ENCODE measurements at regions not wholly inside any gene's neighbourhood (a gene's known extent, or its start where the extent isn't known, plus 50 kb on each side); places are given as distances from the start of the nearest gene placed in this dataset.

DNA sequence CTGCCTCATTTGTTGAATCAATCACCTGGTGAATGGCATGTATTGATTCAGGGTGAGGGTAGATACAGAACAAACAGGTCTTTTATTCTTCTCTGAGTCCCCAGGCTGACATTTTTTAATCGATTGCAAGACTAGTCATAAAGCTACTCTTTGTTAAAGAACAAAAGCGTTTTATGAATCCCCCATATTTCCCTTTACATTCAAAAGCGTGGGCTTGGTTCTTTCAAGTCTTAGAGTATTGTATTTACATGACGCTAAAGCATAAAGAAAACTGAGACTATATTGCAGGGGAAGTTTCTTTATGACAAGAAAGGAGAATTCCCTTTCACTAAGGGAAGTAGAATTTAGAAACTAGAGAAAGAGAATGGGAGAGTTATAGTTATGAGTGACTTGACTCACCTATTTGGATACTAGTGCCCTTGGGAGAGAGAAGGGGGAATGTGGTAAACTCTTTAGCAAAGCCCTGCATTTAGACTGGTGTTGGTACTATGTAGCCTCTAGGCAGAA lies 69.3 kb upstream of the PDE5A start:
- Histone ChIP-seq H3K27me3 (ENCODE audit: insufficient read depth, low read depth) (peaks cover 3% of the 10 kb centered on the region; the same call in 1 of the 2 replicates), H3K27ac (no peak overlapping the region), H3K79me2 (ENCODE audit: insufficient read depth, low read depth) (no peaks in the 10 kb centered on the region), H4K20me1 (ENCODE audit: insufficient read depth) (no peaks in the 10 kb centered on the region), H3K9ac (no peak overlapping the region), H3K4me3 (IDR thresholded peaks at IDR 0.05; ENCODE audit: insufficient read depth, low read depth, low read length) (no peak overlapping the region), H3K4me2 (no peak overlapping the region), H3K36me3 (ENCODE audit: insufficient read depth) (no peaks in the 10 kb centered on the region), H3K4me1 (ENCODE audit: low read depth, poor library complexity, severe bottlenecking) (no peaks in the 10 kb centered on the region), H2AFZ (ENCODE audit: low read depth) (no peak overlapping the region)
- TF ChIP-seq, protein P1, sequence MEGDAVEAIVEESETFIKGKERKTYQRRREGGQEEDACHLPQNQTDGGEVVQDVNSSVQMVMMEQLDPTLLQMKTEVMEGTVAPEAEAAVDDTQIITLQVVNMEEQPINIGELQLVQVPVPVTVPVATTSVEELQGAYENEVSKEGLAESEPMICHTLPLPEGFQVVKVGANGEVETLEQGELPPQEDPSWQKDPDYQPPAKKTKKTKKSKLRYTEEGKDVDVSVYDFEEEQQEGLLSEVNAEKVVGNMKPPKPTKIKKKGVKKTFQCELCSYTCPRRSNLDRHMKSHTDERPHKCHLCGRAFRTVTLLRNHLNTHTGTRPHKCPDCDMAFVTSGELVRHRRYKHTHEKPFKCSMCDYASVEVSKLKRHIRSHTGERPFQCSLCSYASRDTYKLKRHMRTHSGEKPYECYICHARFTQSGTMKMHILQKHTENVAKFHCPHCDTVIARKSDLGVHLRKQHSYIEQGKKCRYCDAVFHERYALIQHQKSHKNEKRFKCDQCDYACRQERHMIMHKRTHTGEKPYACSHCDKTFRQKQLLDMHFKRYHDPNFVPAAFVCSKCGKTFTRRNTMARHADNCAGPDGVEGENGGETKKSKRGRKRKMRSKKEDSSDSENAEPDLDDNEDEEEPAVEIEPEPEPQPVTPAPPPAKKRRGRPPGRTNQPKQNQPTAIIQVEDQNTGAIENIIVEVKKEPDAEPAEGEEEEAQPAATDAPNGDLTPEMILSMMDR (conservative IDR thresholded peaks at IDR 0.05; ENCODE audit: low read depth, low read length): no peak

DNA sequence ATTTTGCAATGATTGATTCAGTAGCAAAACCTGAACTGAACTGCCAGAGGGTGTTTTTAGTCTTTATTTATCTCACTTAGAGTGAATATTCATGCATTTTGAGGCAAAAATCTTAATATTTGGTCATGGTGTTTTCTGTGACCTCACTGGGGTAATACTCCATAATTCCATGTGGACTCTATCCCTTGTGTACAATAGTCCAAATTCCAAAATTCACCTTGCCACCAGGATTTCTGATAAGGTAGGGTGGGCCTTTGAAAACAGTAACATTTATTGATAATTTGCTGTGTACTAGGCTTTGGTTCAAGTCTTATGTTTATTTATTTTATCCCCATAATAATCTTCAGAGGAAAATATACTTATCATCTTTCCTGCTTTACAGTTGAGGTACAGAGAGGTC lies 68.4 kb upstream of the PDE5A start:
- Histone ChIP-seq H3K27me3 (ENCODE audit: insufficient read depth, low read depth) (peaks cover 3% of the 10 kb centered on the region; the same call in 1 of the 2 replicates), H3K4me3 (IDR thresholded peaks at IDR 0.05; ENCODE audit: insufficient read depth, low read depth, low read length) (no peak overlapping the region), H4K20me1 (ENCODE audit: insufficient read depth) (no peaks in the 10 kb centered on the region), H3K36me3 (ENCODE audit: insufficient read depth) (no peaks in the 10 kb centered on the region), H3K4me2 (no peak overlapping the region), H3K79me2 (ENCODE audit: insufficient read depth, low read depth) (no peaks in the 10 kb centered on the region), H3K27ac (no peak overlapping the region), H3K9ac (no peak overlapping the region), H2AFZ (ENCODE audit: low read depth) (no peak overlapping the region), H3K4me1 (ENCODE audit: low read depth, poor library complexity, severe bottlenecking) (no peaks in the 10 kb centered on the region)
- TF ChIP-seq, protein P1 (conservative IDR thresholded peaks at IDR 0.05; ENCODE audit: low read depth, low read length): no peak

DNA sequence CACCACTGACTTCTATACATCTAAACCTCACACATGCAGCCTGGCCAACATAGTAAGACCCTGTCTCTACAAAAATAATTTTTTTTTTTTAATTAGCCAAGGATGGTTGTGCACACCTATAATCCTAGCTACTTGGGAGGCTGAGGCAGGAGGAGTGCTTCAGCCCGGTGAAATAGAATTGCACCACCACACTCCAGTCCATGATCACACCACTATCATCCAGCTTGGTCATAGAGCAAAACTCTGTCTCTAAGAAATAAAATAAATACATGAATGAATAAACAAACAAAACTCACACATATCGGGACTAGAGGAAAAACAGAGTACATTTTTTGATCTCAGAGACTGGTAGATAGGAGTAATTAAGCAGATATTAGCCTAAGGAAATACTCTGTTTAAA lies 66.6 kb upstream of the PDE5A start:
- Histone ChIP-seq H2AFZ (ENCODE audit: low read depth) (no peak overlapping the region), H3K27ac (no peak overlapping the region), H3K4me2 (no peak overlapping the region), H3K36me3 (ENCODE audit: insufficient read depth) (no peaks in the 10 kb centered on the region), H3K4me3 (IDR thresholded peaks at IDR 0.05; ENCODE audit: insufficient read depth, low read depth, low read length) (no peak overlapping the region), H3K27me3 (ENCODE audit: insufficient read depth, low read depth) (no peaks in the 10 kb centered on the region), H3K4me1 (ENCODE audit: low read depth, poor library complexity, severe bottlenecking) (no peaks in the 10 kb centered on the region), H4K20me1 (ENCODE audit: insufficient read depth) (no peaks in the 10 kb centered on the region), H3K9ac (no peak overlapping the region), H3K79me2 (ENCODE audit: insufficient read depth, low read depth) (no peaks in the 10 kb centered on the region)
- TF ChIP-seq, protein P1 (conservative IDR thresholded peaks at IDR 0.05; ENCODE audit: low read depth, low read length): no peak

DNA sequence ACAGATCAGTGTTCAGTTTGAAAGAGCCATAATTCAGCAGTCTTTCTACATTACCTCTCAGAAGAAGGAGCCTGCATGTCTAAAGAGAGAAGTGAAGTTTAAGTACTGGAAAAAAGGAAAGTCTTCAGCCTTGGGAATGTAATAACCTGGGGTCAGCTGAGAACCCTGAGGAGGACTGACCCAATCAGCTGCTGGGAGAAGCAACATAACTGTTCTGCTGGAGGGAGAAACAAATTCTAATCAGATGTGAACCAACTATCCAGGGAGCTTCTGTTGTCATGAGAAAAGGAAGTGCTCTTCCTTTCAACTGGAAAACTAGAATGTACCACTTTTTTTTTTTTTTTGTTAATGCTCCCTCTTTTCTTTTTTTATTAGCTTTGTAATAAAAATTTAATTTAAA lies 64.5 kb upstream of the PDE5A start:
- Histone ChIP-seq H3K4me3 (IDR thresholded peaks at IDR 0.05; ENCODE audit: insufficient read depth, low read depth, low read length) (no peak overlapping the region), H3K4me2 (no peak overlapping the region), H2AFZ (ENCODE audit: low read depth) (no peak overlapping the region), H4K20me1 (ENCODE audit: insufficient read depth) (no peaks in the 10 kb centered on the region), H3K27ac (no peak overlapping the region), H3K36me3 (ENCODE audit: insufficient read depth) (no peaks in the 10 kb centered on the region), H3K9ac (no peak overlapping the region), H3K79me2 (ENCODE audit: insufficient read depth, low read depth) (no peaks in the 10 kb centered on the region), H3K27me3 (ENCODE audit: insufficient read depth, low read depth) (no peaks in the 10 kb centered on the region), H3K4me1 (ENCODE audit: low read depth, poor library complexity, severe bottlenecking) (no peaks in the 10 kb centered on the region)
- TF ChIP-seq, protein P1 (conservative IDR thresholded peaks at IDR 0.05; ENCODE audit: low read depth, low read length): no peak
